ENCODE measurements at regions not wholly inside any gene's neighbourhood (a gene's known extent, or its start where the extent isn't known, plus 50 kb on each side); places are given as distances from the start of the nearest gene placed in this dataset.

DNA sequence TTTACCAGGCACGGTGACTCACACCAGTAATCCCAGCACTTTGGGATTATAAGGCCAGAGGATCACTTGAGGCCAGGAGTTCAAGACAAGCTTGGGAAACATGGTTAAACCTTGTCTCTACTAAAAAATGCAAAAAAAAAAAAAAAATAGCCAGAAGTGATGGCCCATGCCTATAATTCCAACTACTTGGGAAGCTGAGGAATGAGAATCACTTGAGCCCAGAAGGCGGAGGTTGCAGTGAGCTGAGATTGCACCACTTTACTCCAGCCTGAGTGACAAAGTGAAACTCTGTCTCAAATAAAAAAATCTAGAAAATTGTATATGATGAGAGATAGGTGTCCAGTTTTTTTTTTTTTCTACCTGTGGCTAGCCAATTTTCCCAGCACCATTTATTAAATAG lies 578.2 kb downstream of the ANKRD7 start:
- Histone ChIP-seq H3K36me3 (ENCODE audit: control insufficient read depth, insufficient read depth, low read length) (no peaks in the 10 kb centered on the region), H3K27me3 (ENCODE audit: control insufficient read depth, insufficient read depth, low read length) (no peaks in the 10 kb centered on the region), H3K4me1 (ENCODE audit: control insufficient read depth, insufficient read depth, low read length) (no peaks in the 10 kb centered on the region), H3K9me3 (ENCODE audit: control insufficient read depth, insufficient read depth, low read length) (no peaks in the 10 kb centered on the region), H3K27ac (ENCODE audit: low read length) (no peak overlapping the region), H3K4me3 (ENCODE audit: low read length) (no peak overlapping the region)
- DNase-seq, result no peak
- H3K27ac Mint-ChIP-seq, result no peak overlapping the region
- no peak for ATAC-seq
- no peaks in the 10 kb centered on the region for H3K27me3 Mint-ChIP-seq (ENCODE audit: low read depth in 2 of 2)
- peaks cover 20 to 26% of the 10 kb centered on the region in 2 donors for H3K9me3 Mint-ChIP-seq
- 100% methylated on average over 2 of the region's 2 CpGs for WGBS (ENCODE audit: insufficient coverage)
- peaks cover 13% of the 10 kb centered on the region for H3K36me3 Mint-ChIP-seq
- H3K4me1 Mint-ChIP-seq, result no peaks in the 10 kb centered on the region
- TF ChIP-seq, protein P1, sequence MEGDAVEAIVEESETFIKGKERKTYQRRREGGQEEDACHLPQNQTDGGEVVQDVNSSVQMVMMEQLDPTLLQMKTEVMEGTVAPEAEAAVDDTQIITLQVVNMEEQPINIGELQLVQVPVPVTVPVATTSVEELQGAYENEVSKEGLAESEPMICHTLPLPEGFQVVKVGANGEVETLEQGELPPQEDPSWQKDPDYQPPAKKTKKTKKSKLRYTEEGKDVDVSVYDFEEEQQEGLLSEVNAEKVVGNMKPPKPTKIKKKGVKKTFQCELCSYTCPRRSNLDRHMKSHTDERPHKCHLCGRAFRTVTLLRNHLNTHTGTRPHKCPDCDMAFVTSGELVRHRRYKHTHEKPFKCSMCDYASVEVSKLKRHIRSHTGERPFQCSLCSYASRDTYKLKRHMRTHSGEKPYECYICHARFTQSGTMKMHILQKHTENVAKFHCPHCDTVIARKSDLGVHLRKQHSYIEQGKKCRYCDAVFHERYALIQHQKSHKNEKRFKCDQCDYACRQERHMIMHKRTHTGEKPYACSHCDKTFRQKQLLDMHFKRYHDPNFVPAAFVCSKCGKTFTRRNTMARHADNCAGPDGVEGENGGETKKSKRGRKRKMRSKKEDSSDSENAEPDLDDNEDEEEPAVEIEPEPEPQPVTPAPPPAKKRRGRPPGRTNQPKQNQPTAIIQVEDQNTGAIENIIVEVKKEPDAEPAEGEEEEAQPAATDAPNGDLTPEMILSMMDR (IDR thresholded peaks at IDR 0.05), result no peak
- no peak overlapping the region for H3K4me3 Mint-ChIP-seq
- intact Hi-C loops (cut with micrococcal nuclease), result no loop called here

GRCh38 chr7:118826246-118826645 lies 601.7 kb downstream of the ANKRD7 start:
- Histone ChIP-seq H3K27ac (ENCODE audit: low read length) (no peak overlapping the region), H3K4me1 (ENCODE audit: control insufficient read depth, insufficient read depth, low read length) (no peaks in the 10 kb centered on the region), H3K9me3 (ENCODE audit: control insufficient read depth, insufficient read depth, low read length) (peaks cover 7% of the 10 kb centered on the region), H3K4me3 (ENCODE audit: low read length) (no peak overlapping the region), H3K36me3 (ENCODE audit: control insufficient read depth, insufficient read depth, low read length) (no peaks in the 10 kb centered on the region), H3K27me3 (ENCODE audit: control insufficient read depth, insufficient read depth, low read length) (no peaks in the 10 kb centered on the region)
- Mint-ChIP-seq H3K9me3 (peaks cover 4 to 15% of the 10 kb centered on the region in 2 donors), H3K27ac (no peak overlapping the region), H3K27me3 (ENCODE audit: low read depth in 2 of 2) (no peaks in the 10 kb centered on the region), H3K4me3 (no peak overlapping the region), H3K36me3 (peaks cover 9% of the 10 kb centered on the region), H3K4me1 (no peaks in the 10 kb centered on the region)
- TF ChIP-seq, protein P1 (IDR thresholded peaks at IDR 0.05), result no peak
- intact Hi-C loops (cut with micrococcal nuclease), result no loop called here
- WGBS (ENCODE audit: insufficient coverage), result 60% methylated on average over 1 of the region's 1 CpG
- DNase-seq (no peak), ATAC-seq (no peak)

DNA sequence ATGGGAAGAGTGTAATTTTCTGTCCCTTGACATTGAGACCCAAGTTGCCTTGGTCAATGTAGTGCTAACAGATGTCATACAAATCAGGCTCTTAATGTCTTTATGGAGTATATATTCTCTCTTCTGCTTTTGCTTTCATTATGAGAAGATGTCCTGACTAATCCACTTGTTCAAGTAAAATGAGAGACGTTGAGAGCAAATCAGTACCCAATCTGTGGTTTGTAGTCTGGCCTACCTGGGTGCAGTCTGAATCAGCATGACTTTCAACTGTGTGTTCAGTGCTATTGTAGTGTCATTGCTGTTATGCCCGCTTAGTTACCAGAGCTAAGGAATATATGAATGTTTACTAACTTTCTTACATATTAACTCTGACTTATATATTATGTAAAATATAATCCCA lies 612.4 kb downstream of the ANKRD7 start:
- Histone ChIP-seq H3K9me3 (ENCODE audit: control insufficient read depth, insufficient read depth, low read length) (no peaks in the 10 kb centered on the region), H3K4me1 (ENCODE audit: control insufficient read depth, insufficient read depth, low read length) (no peaks in the 10 kb centered on the region), H3K27ac (ENCODE audit: low read length) (no peak overlapping the region), H3K36me3 (ENCODE audit: control insufficient read depth, insufficient read depth, low read length) (no peaks in the 10 kb centered on the region), H3K4me3 (ENCODE audit: low read length) (no peak overlapping the region), H3K27me3 (ENCODE audit: control insufficient read depth, insufficient read depth, low read length) (no peaks in the 10 kb centered on the region)
- intact Hi-C loops (cut with micrococcal nuclease), result no loop called here
- Mint-ChIP-seq H3K9me3 (peaks cover 6% of the 10 kb centered on the region in 2 donors), H3K36me3 (no peaks in the 10 kb centered on the region), H3K27ac (no peak overlapping the region), H3K4me3 (no peak overlapping the region), H3K4me1 (no peaks in the 10 kb centered on the region), H3K27me3 (ENCODE audit: low read depth in 2 of 2) (no peaks in the 10 kb centered on the region)
- 65% methylated on average over 1 of the region's 2 CpGs for WGBS (ENCODE audit: insufficient coverage)
- no peak for DNase-seq
- no peak for ATAC-seq
- TF ChIP-seq, protein P1 (IDR thresholded peaks at IDR 0.05), result no peak

GRCh38 chr7:118839515-118839914 lies 615.0 kb downstream of the ANKRD7 start:
- Histone ChIP-seq H3K9me3 (ENCODE audit: control insufficient read depth, insufficient read depth, low read length) (no peaks in the 10 kb centered on the region), H3K36me3 (ENCODE audit: control insufficient read depth, insufficient read depth, low read length) (no peaks in the 10 kb centered on the region), H3K4me3 (ENCODE audit: low read length) (no peak overlapping the region), H3K27ac (ENCODE audit: low read length) (no peak overlapping the region), H3K4me1 (ENCODE audit: control insufficient read depth, insufficient read depth, low read length) (no peaks in the 10 kb centered on the region), H3K27me3 (ENCODE audit: control insufficient read depth, insufficient read depth, low read length) (no peaks in the 10 kb centered on the region)
- Mint-ChIP-seq H3K9me3 (peaks cover 8% of the 10 kb centered on the region in 2 donors), H3K36me3 (no peaks in the 10 kb centered on the region), H3K27ac (no peak overlapping the region), H3K27me3 (ENCODE audit: low read depth in 2 of 2) (no peaks in the 10 kb centered on the region), H3K4me3 (no peak overlapping the region), H3K4me1 (no peaks in the 10 kb centered on the region)
- TF ChIP-seq, protein P1 (IDR thresholded peaks at IDR 0.05), result no peak
- DNase-seq (no peak), ATAC-seq (no peak)
- intact Hi-C loops (cut with micrococcal nuclease), result no loop called here
- 75% methylated on average over 4 of the region's 4 CpGs for WGBS (ENCODE audit: insufficient coverage)

All from natural killer cell (primary cell).